Inflammatory macrophage treated with lipopolysaccharide for 1 hour (primary cell): ENCODE measurements at regions not wholly inside any gene's neighbourhood (a gene's known extent, or its start where the extent isn't known, plus 50 kb on each side); places are given as distances from the start of the nearest gene placed in this dataset.

Experiments used
- DNase-seq, 2 donors: peaks; one replicate each; pipeline ENCODE4 v3.0.0-alpha.2; 2020 to 2022

GRCh38 chr18:78309924-78310323, 669.7 kb upstream of the SALL3 start:
- DNase-seq = no peak

DNA sequence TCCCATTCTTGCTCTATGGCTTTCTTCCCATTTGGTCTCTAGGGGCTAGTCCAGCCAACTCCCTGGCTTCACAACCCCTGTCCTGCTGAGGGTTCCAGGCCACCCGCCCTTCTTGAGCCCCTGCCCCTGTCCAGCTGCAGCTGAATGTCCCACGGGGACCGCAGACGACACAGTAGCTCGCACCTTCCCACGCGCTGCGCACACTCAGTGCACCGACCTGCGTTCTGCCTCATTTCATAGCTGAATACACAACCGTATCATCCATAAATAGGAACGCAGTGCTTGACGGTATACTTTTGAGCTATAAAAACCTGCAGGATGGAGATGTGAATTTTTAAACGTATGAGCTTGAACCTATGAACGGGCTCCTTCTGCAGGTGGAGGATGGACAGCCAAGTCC, 660.4 kb upstream of the SALL3 start:
- DNase-seq = no peak

GRCh38 chr18:78319961-78320360, 659.7 kb upstream of the SALL3 start:
- no peak for DNase-seq

DNA sequence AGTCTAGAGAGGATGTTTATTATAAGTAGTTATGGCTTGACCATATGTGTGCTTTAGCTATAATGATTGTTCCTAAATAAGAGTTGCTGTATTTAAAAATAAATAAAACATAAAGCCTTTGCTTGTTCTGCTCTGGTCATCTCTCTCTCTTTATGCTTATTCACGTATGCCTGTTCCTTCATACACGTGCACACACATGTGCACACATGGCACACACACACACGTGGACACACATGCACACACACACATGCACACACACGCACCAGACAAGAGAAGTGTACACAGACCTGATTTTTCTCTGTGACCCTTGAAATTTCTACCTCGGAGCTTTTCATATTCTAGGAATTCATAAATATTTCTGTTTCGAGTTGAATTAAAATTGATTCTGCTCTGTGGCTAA, 658.2 kb upstream of the SALL3 start:
- no peak for DNase-seq

DNA sequence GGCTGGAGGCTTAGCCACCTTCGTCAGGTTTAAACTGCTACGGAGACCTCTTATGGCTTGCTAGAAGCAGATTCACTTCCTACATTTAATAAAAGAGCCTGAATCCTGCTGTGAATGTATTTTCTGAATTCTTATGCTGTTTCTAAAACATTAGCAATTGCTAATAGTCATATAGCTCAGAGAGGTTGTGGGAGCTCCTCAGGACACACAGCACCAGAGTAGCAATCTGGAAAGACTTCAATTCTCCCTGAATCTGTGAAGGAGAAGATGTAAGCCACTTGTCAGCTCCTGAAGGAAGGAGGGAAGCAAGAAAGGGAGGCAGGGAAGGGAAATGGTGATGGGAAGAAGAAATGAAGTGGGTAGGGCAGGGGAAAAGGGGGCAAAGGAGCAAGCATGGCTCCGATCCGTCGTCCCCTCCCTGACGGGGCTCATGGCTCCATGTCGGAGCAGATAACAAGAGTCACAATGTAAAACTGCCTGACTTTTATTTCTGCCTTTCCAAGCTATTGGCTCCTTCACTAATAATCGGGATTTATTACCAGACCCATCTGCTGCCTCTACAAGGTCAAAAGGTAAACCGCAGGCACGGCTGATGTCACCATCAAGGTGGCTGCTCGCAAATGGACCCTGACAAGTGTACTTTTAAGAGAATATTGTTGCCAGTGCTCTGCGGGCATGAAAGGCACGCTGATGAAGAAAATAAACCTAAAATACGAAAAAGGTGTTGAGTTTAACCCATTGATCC, 656.0 kb upstream of the SALL3 start:
- no peak for DNase-seq

GRCh38 chr18:78327643-78328042, 652.0 kb upstream of the SALL3 start:
- DNase-seq = no peak

- no peak for DNase-seq
Observed at GRCh38 chr18:78330766-78331165, 648.9 kb upstream of the SALL3 start.

DNA sequence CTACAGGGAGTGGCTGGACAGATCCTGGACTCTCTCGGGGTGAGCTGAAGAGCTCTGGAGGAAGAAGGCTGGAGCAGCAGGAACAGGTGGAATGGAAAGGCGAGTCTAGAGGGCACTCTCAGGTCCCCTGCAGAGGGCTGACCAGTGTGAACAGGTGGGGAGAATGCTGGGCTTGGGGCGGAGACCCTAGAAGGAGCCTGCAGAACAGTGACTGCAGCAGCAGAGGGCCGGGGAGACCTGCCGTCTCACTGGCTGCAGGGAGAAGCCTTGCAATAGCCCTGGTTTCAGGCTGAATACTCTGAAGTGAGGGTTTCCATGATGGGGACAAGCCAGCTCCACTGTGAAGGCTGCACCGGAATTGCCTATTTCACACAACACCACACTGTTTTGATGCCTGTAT, 626.7 kb upstream of the SALL3 start:
- DNase-seq = no peak

DNA sequence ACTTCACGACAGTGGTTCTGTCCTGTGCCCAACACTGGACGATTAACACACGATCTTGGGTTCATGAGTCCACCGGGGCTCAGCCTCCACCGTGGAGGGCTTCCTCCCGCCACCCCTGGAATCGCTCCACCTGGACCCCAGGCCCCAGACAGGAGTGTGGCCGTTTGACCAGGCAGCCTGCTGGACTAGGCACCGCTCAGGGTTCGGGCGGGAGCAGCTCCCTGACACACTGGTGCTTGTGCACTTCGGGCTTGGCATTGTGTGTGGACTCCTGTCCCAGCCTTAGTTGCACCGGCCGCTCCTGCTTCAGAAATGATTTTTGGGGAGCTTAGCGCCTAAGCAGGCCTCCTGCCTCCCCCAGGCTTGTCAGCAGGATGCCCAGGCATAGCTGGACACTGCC, 617.4 kb upstream of the SALL3 start:
- DNase-seq = no peak

GRCh38 chr18:78363556-78364387, 615.8 kb upstream of the SALL3 start:
- DNase-seq = no peak

DNA sequence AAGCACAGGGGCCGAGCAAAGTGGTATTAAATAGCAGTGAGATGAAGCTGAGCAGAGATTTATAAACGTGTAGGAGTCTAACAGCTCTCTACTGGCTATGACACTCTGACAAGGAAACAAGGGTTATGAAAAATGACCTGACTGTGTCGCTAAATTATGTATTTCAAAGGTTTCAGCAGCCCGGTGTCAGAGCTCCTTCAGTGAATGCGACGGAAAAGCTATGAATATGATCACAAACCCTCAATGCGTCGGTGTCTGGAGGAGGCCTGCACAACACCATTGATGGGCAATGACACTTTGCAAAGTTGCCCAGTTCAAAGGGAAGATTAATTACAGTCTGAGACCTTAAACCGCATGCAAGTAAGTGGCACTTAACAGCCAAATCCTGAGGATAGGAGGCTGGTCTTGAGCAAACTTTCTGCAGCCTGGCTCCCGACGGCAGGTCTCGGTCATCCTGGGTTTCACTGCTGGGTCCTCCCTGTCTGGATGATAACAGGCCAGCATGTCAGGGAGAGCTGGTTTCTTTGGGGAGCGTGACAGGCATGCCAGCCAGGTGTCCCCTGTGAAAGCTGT, 615.1 kb upstream of the SALL3 start:
- no peak for DNase-seq

DNA sequence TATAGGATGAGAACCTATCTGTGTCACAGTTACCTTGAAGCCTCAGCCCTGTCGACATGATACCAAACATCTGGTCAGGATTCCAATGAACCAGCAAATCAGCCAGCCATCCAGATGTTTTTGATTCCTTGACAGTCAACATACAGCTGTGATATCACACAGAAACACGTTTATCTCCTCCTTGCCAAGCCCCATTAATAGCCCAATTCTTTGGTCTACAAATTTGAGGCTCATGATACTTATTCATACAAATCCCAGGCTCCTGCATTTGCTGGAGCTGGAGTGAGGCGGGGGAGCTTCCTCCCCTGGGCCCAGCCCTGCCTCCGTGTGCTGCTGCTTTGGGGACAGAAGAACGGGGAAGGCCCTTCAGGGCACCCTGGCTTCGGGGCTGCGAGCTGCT, 611.6 kb upstream of the SALL3 start:
- no peak for DNase-seq

GRCh38 chr18:78368726-78369125, 610.9 kb upstream of the SALL3 start:
- DNase-seq = no peak

- DNase-seq = no peak
Observed at GRCh38 chr18:78376046-78376445, 603.6 kb upstream of the SALL3 start.

DNA sequence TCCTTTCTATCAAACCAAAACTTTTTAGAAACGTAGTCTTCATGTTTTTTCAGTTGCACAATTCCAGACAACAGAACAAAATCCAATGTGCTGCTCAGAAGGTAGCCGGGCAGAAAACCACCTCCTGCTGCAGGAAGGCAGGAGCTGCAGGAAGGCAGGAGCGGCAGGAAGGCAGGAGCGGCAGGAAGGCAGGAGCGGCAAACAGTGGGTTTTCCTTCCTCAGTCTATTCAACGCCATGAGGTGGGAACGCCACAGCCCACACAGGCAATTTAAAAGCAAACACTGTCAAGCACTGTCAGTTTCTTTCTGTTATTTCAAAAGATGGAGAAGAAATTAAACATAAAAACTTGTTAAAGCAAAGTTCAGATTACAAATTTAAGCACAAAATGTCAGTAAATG, 601.2 kb upstream of the SALL3 start:
- no peak for DNase-seq

DNA sequence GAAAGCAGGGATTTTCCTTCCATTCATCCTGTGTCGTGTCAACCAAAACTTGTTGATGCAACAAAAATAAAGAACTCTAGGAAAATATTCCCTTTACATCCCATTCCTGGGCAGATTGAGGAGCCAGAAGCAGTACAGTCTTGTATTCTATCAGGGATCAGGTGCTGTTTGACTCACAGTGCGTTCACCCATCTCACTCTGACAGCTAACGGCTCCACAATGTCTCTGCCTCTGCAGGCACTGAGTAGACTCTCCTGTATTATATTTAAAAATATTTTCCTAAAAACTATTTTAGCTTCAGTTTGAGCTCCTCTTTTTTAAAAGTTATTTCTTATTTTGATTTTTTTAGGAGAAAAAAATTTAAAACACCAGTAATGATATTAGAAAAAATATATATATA, 600.6 kb upstream of the SALL3 start:
- DNase-seq = no peak

- no peak for DNase-seq
Observed at GRCh38 chr18:78390348-78390951, 589.2 kb upstream of the SALL3 start.

DNA sequence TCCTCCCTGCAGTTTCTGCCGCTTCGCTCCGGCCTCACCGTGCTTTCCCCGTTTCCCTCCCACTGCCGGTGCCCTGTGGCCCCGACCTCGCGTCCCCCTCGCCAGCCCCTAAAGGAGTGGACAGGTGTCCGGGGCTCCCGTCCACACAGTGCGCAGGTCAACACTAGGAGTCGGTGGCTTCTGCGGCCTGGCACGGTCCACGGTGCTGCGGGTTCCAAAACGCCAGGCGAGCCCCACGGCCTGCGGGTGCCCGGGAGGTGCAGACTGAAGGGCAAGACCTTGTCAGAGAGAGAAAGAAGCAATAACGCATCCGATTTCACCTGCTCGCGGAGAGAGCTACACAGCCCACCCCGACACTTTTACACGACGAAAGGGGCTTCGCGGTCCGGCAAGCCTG, 588.7 kb upstream of the SALL3 start:
- no peak for DNase-seq

DNA sequence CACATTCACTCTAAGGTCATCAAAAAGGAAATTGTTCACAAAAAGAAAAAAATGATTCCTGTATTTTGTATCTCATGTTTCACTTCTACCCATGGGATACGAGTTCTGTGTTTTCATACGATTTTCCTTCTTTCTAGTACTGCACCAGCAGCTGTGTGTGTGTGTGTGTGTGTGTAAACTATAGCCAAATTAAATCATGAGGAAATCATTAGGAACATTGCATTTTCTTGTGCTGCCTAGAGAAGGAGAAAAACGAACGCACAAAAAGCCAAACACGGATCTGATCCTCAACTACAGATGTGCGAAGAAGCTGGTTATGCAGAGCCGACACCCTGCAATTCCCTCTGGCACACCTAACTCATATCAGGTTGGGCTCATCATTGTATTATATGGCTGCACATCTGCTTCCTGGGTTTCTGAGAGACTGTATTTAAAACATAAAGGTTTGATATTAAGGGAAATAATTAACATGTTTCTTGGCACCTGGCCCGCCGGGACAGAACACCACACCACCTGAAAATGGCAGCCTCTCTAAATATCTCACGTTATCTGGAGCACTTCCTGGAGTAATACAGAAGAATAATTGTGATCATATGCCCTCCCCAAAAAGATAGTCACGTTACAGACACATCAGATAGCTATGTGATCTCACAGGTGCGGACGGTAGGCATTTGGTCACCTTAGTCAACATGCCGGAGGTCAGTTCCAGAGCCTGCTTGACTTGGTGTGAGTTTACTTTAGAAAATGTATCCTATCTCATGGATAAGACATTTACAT, 586.3 kb upstream of the SALL3 start:
- DNase-seq = no peak

DNA sequence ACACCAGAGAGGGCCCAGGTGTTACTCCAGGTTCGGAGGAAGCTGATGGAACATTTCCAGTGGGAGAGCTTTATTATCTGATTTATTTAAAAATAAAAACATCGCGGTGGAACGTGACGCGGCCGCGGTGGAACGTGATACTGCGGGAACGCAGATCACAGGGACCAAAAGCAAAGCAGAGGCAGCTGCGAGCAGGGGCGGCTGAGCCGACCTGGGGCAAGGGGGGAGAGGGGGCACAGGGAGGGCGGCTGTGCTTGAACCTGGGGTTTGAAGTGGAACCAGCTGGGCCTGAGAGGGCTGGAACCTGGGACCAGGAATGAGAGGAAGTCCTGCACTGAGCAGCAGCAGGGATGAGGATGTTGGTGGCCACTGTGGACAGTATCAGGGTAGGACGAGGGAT, 583.5 kb upstream of the SALL3 start:
- no peak for DNase-seq

DNA sequence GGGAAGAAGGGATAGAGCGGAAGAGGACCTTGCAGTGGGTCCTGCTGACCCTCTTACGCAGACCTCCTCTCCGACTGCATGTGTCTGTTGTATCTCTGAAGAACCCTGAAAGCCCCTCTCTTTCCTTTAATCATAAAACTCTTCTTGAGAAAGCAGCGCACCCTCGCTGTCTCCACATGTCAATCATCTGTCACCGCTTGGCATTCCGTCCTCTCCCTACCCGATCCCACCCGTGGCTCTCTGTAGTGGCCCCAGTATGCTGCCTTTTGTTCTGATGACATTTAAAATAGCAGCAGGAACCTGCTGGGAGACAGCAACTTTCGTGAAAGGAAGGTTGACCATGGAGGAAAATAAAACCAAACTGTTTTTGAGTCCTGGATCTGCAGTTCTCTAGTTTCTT, 582.9 kb upstream of the SALL3 start:
- no peak for DNase-seq

DNA sequence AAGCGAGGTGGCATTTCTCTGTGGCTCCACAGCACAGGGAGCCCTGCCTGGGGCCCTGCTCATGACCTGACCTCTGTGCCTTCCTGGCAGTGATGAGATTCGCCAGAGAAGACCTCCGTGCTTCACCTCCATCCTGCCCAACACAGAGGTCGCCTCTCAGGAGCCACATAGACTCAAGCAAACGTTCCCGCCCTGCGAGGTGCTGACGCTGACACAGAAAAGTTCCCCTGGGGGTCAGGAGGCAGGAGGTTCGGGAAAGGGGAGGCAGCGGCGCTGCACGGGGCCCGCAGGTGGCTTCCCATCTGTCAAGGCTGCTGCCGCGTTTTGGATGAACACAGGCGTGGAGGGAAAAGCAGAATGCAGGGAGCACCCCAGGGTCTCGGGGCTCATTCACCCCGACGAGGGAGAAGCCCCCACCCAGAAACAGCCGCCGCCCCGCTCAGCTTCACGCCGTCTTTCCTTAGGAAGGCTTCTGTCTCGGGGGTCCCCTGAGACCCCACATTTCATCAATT, 579.6 kb upstream of the SALL3 start:
- DNase-seq = no peak

DNA sequence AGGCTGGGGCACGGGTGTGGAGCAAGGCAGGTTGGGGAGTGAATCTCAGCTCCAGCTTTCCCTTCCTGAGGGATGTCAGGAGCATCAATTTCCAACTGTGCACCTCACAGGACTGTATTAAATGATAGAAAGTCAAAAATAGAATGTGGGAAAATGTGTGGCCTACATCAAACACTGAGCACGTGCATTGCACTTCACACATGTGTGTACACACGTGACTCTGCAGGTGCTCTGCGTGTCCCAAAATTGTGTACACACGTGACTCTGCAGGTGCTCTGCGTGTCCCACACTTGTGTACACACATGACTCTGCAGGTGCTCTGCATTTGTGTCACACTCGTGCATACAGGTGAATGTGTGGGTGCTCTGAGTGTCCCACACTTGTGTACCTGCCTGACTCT, 577.2 kb upstream of the SALL3 start:
- no peak for DNase-seq
